Hepatocyte (in vitro differentiated cells): ENCODE measurements at regions not wholly inside any gene's neighbourhood (a gene's known extent, or its start where the extent isn't known, plus 50 kb on each side); places are given as distances from the start of the nearest gene placed in this dataset.

Source experiments
- DNase-seq: peaks from one replicate; pipeline ENCODE4 v3.0.0-alpha.2; 2016; ENCODE audit warnings: low spot score
- H2AFZ ChIP-seq: fragments of 200-600 bp; sonication (generic); 2 replicates; pipeline ENCODE4 v1.6.0; 2016; ENCODE audit warnings: antibody characterized with exemption, mild to moderate bottlenecking
- H3K27ac ChIP-seq: fragments of 200-600 bp; sonication (generic); 2 replicates; pipeline ENCODE4 v1.5.1; 2016; ENCODE audit warnings: mild to moderate bottlenecking
- H3K27me3 ChIP-seq: fragments of 200-600 bp; sonication (generic); 2 replicates; pipeline ENCODE4 v1.6.1; 2016
- H3K36me3 ChIP-seq: fragments of 200-600 bp; sonication (generic); replicated peaks from 2 replicates; pipeline ENCODE4 v1.5.1; 2016; ENCODE audit warnings: low read depth; ENCODE audit not compliant: insufficient read depth
- H3K4me1 ChIP-seq: fragments of 200-600 bp; sonication (generic); 2 replicates; pipeline ENCODE4 v1.5.1; 2016; ENCODE audit warnings: mild to moderate bottlenecking, moderate library complexity; ENCODE audit not compliant: insufficient read depth
- H3K4me2 ChIP-seq: fragments of 200-600 bp; sonication (generic); 2 replicates; pipeline ENCODE4 v1.6.0; 2016
- H3K4me3 ChIP-seq: fragments of 200-600 bp; sonication (generic); 2 replicates; pipeline ENCODE4 v1.5.1; 2016; ENCODE audit warnings: mild to moderate bottlenecking
- H3K79me2 ChIP-seq: fragments of 200-600 bp; sonication (generic); 2 replicates; pipeline ENCODE4 v1.6.0; 2017; ENCODE audit warnings: mild to moderate bottlenecking
- H3K9me2 ChIP-seq: fragments of 200-600 bp; sonication (generic); replicated peaks from 2 replicates; pipeline ENCODE4 v1.6.0; 2017; ENCODE audit warnings: mild to moderate bottlenecking; ENCODE audit not compliant: insufficient read depth
- H3K9me3 ChIP-seq: fragments of 200-600 bp; sonication (generic); 2 replicates; pipeline ENCODE4 v1.5.1; 2016; ENCODE audit warnings: low read depth, mild to moderate bottlenecking
- H4K20me1 ChIP-seq: fragments of 200-600 bp; sonication (generic); 2 replicates; pipeline ENCODE4 v1.6.0; 2016; ENCODE audit warnings: mild to moderate bottlenecking; ENCODE audit not compliant: insufficient read depth, poor library complexity, severe bottlenecking
- EZH2 ChIP-seq: fragments of 200-600 bp; sonication (generic); IDR thresholded peaks from 2 replicates; pipeline ENCODE4 v1.6.1; 2016; ENCODE audit warnings: antibody characterized with exemption, mild to moderate bottlenecking, borderline replicate concordance
- EZH2phosphoT487 ChIP-seq: fragments of 200-600 bp; sonication (generic); IDR thresholded peaks from one replicate; pipeline ENCODE4 v1.6.1; 2018; ENCODE audit warnings: antibody characterized with exemption, mild to moderate bottlenecking, low read depth, moderate library complexity; ENCODE audit not compliant: unreplicated experiment, severe bottlenecking
- WGBS: methylation state at CpG from one replicate; pipeline ENCODE4 v1.1.6; 2016; ENCODE audit warnings: low lambda C conversion rate; ENCODE audit errors: missing lambda C conversion rate; 5-methylcytosine and 5-hydroxymethylcytosine counted together
- TF ChIP-seq, protein P1 (sequence below): fragments of 200-600 bp; sonication (generic); IDR thresholded peaks from 2 replicates; pipeline ENCODE4 v1.5.1; 2016; ENCODE audit warnings: antibody characterized with exemption, mild to moderate bottlenecking; ENCODE audit not compliant: poor library complexity

- Histone ChIP-seq H3K79me2 (no peaks in the 10 kb centered on the region), H3K4me1 (no peaks in the 10 kb centered on the region), H4K20me1 (no peaks in the 10 kb centered on the region), H3K4me2 (no peak overlapping the region), H3K4me3 (no peak overlapping the region), H2AFZ (no peak overlapping the region), H3K36me3 (no peaks in the 10 kb centered on the region), H3K9me3 (no peaks in the 10 kb centered on the region), H3K9me2 (no peaks in the 10 kb centered on the region), H3K27ac (no peak overlapping the region), H3K27me3 (no peaks in the 10 kb centered on the region)
- 92% methylated on average over 1 of the region's 1 CpG for WGBS
- TF ChIP-seq, protein P1, sequence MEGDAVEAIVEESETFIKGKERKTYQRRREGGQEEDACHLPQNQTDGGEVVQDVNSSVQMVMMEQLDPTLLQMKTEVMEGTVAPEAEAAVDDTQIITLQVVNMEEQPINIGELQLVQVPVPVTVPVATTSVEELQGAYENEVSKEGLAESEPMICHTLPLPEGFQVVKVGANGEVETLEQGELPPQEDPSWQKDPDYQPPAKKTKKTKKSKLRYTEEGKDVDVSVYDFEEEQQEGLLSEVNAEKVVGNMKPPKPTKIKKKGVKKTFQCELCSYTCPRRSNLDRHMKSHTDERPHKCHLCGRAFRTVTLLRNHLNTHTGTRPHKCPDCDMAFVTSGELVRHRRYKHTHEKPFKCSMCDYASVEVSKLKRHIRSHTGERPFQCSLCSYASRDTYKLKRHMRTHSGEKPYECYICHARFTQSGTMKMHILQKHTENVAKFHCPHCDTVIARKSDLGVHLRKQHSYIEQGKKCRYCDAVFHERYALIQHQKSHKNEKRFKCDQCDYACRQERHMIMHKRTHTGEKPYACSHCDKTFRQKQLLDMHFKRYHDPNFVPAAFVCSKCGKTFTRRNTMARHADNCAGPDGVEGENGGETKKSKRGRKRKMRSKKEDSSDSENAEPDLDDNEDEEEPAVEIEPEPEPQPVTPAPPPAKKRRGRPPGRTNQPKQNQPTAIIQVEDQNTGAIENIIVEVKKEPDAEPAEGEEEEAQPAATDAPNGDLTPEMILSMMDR = no peak
- TF ChIP-seq EZH2 (no peak), EZH2phosphoT487 (no peak)
- DNase-seq = no peak
These were observed 87.3 kb downstream of the YIPF5 start for GRCh38 chr5:144083185-144083584.

GRCh38 chr5:144084971-144085370 lies 85.5 kb downstream of the YIPF5 start:
- Histone ChIP-seq H3K4me2 (no peak overlapping the region), H3K27me3 (no peaks in the 10 kb centered on the region), H3K27ac (no peak overlapping the region), H3K9me3 (no peaks in the 10 kb centered on the region), H3K79me2 (no peaks in the 10 kb centered on the region), H3K4me1 (peaks cover 14% of the 10 kb centered on the region), H4K20me1 (no peaks in the 10 kb centered on the region), H3K4me3 (no peak overlapping the region), H2AFZ (no peak overlapping the region), H3K36me3 (no peaks in the 10 kb centered on the region), H3K9me2 (no peaks in the 10 kb centered on the region)
- 77% methylated on average over 2 of the region's 2 CpGs for WGBS
- TF ChIP-seq EZH2phosphoT487 (no peak), EZH2 (no peak)
- TF ChIP-seq, protein P1 = no peak
- DNase-seq = no peak

- Histone ChIP-seq H3K4me1 (peaks cover 18% of the 10 kb centered on the region), H3K9me3 (no peaks in the 10 kb centered on the region), H3K36me3 (no peaks in the 10 kb centered on the region), H3K27ac (no peak overlapping the region), H4K20me1 (no peaks in the 10 kb centered on the region), H2AFZ (no peak overlapping the region), H3K79me2 (no peaks in the 10 kb centered on the region), H3K4me2 (no peak overlapping the region), H3K9me2 (no peaks in the 10 kb centered on the region), H3K27me3 (no peaks in the 10 kb centered on the region), H3K4me3 (no peak overlapping the region)
- TF ChIP-seq EZH2phosphoT487 = no peak
- TF ChIP-seq, protein P1 = no peak
- no peak for TF ChIP-seq EZH2
- WGBS = 90% methylated on average over 3 of the region's 3 CpGs
- no peak for DNase-seq
These were observed 85.1 kb downstream of the YIPF5 start for GRCh38 chr5:144085381-144085780.

GRCh38 chr5:144086295-144086694 lies 84.2 kb downstream of the YIPF5 start:
- no peaks in the 10 kb centered on the region for H3K36me3 ChIP-seq
- H2AFZ ChIP-seq = no peak overlapping the region
- no peaks in the 10 kb centered on the region for H3K9me3 ChIP-seq
- TF ChIP-seq EZH2phosphoT487 = no peak
- TF ChIP-seq, protein P1 = no peak
- no peak for TF ChIP-seq EZH2
- DNase-seq = no peak
- H3K27ac ChIP-seq = no peak overlapping the region
- H3K4me3 ChIP-seq = no peak overlapping the region
- H3K9me2 ChIP-seq = no peaks in the 10 kb centered on the region
- no peak overlapping the region for H3K4me2 ChIP-seq
- H3K27me3 ChIP-seq = no peaks in the 10 kb centered on the region
- no peaks in the 10 kb centered on the region for H3K79me2 ChIP-seq
- peaks cover 19% of the 10 kb centered on the region for H3K4me1 ChIP-seq
- 86% methylated on average over 3 of the region's 3 CpGs for WGBS
- H4K20me1 ChIP-seq = no peaks in the 10 kb centered on the region
